Activated naive CD8-positive, alpha-beta T cell treated with anti-CD3 and anti-CD28 coated beads, Interleukin-2, amount 50 U/mL, for 24 hours (primary cell): ENCODE measurements at regions not wholly inside any gene's neighbourhood (a gene's known extent, or its start where the extent isn't known, plus 50 kb on each side); places are given as distances from the start of the nearest gene placed in this dataset.
"Not testable (repeated sequence)": the region's sequence is repeated elsewhere in the genome, so short reads cannot be mapped to it uniquely, and the experiment has no call there.

Experiments used
- ATAC-seq: fragments of 150-1000 bp; cut with Tn5 transposase; one replicate; pipeline ENCODE4 v1.10.0; 2021
- DNase-seq: peaks from one replicate; pipeline ENCODE4 v3.0.0; 2021
- H3K27ac Mint-ChIP-seq: one replicate; pipeline ENCODE4 v1.8.0; 2021; ENCODE audit warnings: mild to moderate bottlenecking, mixed read lengths
- H3K27me3 Mint-ChIP-seq: one replicate; pipeline ENCODE4 v1.8.0; 2021; ENCODE audit warnings: mixed read lengths
- H3K36me3 Mint-ChIP-seq: one replicate; pipeline ENCODE4 v1.8.0; 2021; ENCODE audit warnings: low read depth, mixed read lengths
- H3K4me1 Mint-ChIP-seq: one replicate; pipeline ENCODE4 v1.8.0; 2021; ENCODE audit warnings: mixed read lengths
- H3K4me3 Mint-ChIP-seq: one replicate; pipeline ENCODE4 v1.8.0; 2021; ENCODE audit warnings: mild to moderate bottlenecking, moderate library complexity, mixed read lengths
- H3K9me3 Mint-ChIP-seq: one replicate; pipeline ENCODE4 v1.8.0; 2021; ENCODE audit warnings: mixed read lengths

DNA sequence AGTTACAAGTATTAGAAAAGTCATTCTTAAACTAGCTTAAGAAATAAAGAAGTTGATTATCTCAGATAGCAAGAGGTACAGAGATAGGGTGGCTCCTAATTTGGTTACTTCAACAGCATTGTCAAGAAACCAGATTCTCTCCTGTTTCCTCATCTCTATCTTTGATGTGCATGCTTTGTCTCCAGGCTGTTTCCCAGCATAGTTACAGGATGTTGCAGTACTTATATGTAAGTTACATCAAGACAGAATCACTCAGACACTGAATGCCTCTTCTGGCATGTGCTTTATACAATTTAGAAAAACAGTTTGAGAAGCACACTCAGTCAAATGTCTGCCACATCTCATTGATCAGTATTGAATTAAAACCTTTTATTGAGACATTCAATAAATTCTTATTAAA, 189.5 kb upstream of the UBE2E3 start:
- no peaks in the 10 kb centered on the region for H3K9me3 Mint-ChIP-seq

DNA sequence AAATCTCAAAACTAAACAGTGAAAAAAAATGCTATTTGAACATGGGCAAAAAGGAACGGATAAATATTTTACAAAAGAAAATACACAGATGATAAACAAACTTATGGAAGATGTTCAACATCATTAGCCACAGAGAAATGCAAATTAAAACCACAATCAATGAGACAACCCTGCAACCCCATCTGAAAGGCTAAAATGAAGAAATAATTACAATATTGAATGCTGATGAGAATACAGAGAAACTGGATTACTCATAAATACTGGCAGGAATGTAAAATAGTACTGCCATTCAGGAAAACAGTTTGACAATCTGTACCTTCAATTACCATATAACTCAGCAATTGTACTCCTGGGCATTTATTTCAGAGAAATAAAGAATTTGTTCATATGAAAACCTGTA, 193.1 kb upstream of the UBE2E3 start:
- Mint-ChIP-seq H3K4me3 (no peak overlapping the region), H3K4me1 (no peaks in the 10 kb centered on the region), H3K27ac (no peak overlapping the region), H3K27me3 (peaks cover 2% of the 10 kb centered on the region), H3K9me3 (no peaks in the 10 kb centered on the region), H3K36me3 (no peaks in the 10 kb centered on the region)
- DNase-seq (no peak), ATAC-seq (no peak)

More for the DNA sequence above, 189.5 kb upstream of the UBE2E3 start:
- Mint-ChIP-seq H3K4me1 (no peaks in the 10 kb centered on the region), H3K27me3 (peaks cover 2% of the 10 kb centered on the region), H3K27ac (no peak overlapping the region), H3K36me3 (no peaks in the 10 kb centered on the region), H3K4me3 (no peak overlapping the region)
- ATAC-seq (no peak), DNase-seq (no peak)

DNA sequence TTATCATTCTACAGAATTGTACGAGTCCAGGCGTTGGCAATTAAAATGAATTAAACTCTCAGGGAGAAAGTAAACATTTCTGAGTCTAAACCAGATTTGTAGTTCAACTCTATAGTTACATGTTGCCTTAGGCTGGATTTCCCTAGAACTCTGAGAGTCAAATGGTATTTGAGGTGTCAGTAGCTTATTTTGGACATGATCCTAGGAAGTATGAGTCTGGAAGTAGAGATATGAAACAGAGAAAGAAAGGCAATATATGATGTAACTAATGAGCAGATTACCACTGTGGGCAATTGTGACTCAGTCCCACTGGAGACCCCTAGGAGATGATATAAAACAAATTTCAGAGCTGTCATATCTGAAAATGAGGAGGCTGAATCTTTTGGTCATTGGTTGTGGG, 199.1 kb upstream of the UBE2E3 start:
- Mint-ChIP-seq H3K27ac (no peak overlapping the region), H3K9me3 (no peaks in the 10 kb centered on the region), H3K36me3 (no peaks in the 10 kb centered on the region), H3K27me3 (no peaks in the 10 kb centered on the region), H3K4me1 (no peaks in the 10 kb centered on the region), H3K4me3 (no peak overlapping the region)
- DNase-seq (no peak), ATAC-seq (no peak)

DNA sequence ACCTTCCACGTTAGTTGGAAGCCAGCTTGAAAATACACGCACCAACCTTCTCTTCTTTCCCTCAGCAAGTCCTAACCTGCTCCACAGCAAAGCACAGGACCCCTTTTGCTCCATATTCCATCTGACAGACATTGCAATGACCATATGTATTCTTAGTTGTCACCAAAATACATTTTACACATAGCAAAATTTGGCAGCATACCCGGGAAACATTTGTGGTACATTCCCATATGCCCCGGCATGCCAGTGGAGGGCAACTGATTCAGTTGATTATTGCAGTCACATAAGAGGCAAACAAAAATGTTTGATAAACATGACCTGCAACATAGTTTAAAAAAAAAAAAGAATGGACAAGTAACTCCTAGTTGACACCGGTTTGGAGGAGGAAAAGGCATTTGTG, 202.1 kb upstream of the UBE2E3 start:
- H3K27ac Mint-ChIP-seq = no peak overlapping the region
- no peaks in the 10 kb centered on the region for H3K4me1 Mint-ChIP-seq
- ATAC-seq = no peak
- no peak for DNase-seq
- H3K27me3 Mint-ChIP-seq = no peaks in the 10 kb centered on the region
- no peaks in the 10 kb centered on the region for H3K36me3 Mint-ChIP-seq
- no peak overlapping the region for H3K4me3 Mint-ChIP-seq
- H3K9me3 Mint-ChIP-seq = no peaks in the 10 kb centered on the region

DNA sequence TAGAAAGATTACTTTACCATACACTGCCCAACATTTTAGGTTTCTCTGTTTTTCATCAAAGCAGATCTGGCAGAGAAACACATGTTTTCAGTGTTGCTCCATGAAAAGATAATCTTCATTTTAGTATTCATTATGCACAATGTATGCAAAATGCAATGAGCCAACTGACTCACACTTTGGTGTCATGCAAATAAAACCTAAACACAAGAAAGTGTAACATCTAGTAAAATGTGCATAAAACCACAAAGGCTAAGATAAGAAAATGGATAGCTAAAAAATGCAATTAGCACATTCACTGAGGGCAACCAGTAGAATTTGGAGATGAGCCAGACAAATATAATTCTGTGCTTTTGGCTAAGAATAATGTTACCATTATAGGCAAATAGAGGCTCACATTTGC, 203.5 kb upstream of the UBE2E3 start:
- Mint-ChIP-seq H3K4me3 (no peak overlapping the region), H3K27ac (no peak overlapping the region), H3K27me3 (no peaks in the 10 kb centered on the region), H3K4me1 (no peaks in the 10 kb centered on the region), H3K9me3 (no peaks in the 10 kb centered on the region), H3K36me3 (no peaks in the 10 kb centered on the region)
- ATAC-seq (no peak), DNase-seq (no peak)

DNA sequence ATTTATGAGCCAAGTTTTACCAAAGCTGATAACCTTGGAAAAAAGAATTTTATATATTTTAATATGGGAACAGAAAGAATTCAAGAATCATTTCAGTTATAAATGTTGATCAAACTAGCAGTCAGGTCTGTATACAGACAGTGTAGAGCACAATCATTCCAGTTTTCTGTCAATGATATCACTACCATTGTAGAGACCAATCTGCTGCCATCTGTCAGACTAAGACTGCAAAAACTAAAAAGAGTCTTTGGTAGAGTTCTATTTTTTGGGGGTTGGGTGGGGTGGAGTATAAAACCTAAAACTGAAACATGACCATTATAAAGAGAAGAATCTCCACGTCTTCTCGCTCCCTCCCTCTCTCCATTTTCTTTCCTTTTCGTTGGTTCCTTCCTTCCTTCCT, 204.7 kb upstream of the UBE2E3 start:
- no peak overlapping the region for H3K27ac Mint-ChIP-seq
- no peaks in the 10 kb centered on the region for H3K27me3 Mint-ChIP-seq
- no peaks in the 10 kb centered on the region for H3K9me3 Mint-ChIP-seq
- ATAC-seq = no peak
- H3K4me3 Mint-ChIP-seq = no peak overlapping the region
- no peak for DNase-seq
- no peaks in the 10 kb centered on the region for H3K4me1 Mint-ChIP-seq
- H3K36me3 Mint-ChIP-seq = no peaks in the 10 kb centered on the region

- DNase-seq, H3K4me3 Mint-ChIP-seq, H3K27me3 Mint-ChIP-seq, H3K27ac Mint-ChIP-seq, H3K36me3 Mint-ChIP-seq, H3K9me3 Mint-ChIP-seq, ATAC-seq, H3K4me1 Mint-ChIP-seq: not testable (repeated sequence)
Observed at GRCh38 chr2:180765316-180765715, 215.1 kb upstream of the UBE2E3 start.

GRCh38 chr2:180763263-180763989, 217.0 kb upstream of the UBE2E3 start:
- Mint-ChIP-seq H3K4me1 (no peaks in the 10 kb centered on the region), H3K36me3 (no peaks in the 10 kb centered on the region), H3K27me3 (peaks cover 5% of the 10 kb centered on the region), H3K9me3 (no peaks in the 10 kb centered on the region), H3K4me3 (no peak overlapping the region), H3K27ac (no peak overlapping the region)
- no peak for ATAC-seq
- DNase-seq = no peak

- ATAC-seq (no peak), DNase-seq (no peak)
- H3K27me3 Mint-ChIP-seq = peaks cover 5% of the 10 kb centered on the region
- H3K4me1 Mint-ChIP-seq = no peaks in the 10 kb centered on the region
- H3K36me3 Mint-ChIP-seq = no peaks in the 10 kb centered on the region
- no peak overlapping the region for H3K4me3 Mint-ChIP-seq
- H3K27ac Mint-ChIP-seq = no peak overlapping the region
- H3K9me3 Mint-ChIP-seq = no peaks in the 10 kb centered on the region
Observed at GRCh38 chr2:180761224-180761623, 219.2 kb upstream of the UBE2E3 start.

DNA sequence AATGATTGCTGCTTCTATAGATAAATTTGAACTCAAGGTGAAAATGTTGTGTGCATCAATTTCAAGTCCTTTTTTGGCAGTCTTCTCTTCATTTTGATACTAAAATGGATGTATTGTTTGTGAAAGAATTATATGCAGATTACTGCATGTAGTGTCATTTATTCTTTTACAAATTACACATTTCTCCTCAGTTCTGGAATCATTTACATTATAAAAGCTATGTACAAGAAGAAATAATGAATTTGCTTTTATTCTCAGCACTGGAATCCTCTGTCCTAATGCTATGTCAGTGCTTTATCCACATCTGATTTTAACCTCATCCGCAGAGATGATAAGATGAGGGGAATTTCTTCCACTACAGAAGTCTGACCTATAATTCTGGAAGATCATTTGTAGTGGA, 220.8 kb upstream of the UBE2E3 start:
- H3K36me3 Mint-ChIP-seq = no peaks in the 10 kb centered on the region
- H3K9me3 Mint-ChIP-seq = no peaks in the 10 kb centered on the region
- no peak for DNase-seq
- no peaks in the 10 kb centered on the region for H3K4me1 Mint-ChIP-seq
- no peak for ATAC-seq
- no peak overlapping the region for H3K27ac Mint-ChIP-seq
- no peak overlapping the region for H3K4me3 Mint-ChIP-seq
- peaks cover 3% of the 10 kb centered on the region for H3K27me3 Mint-ChIP-seq

DNA sequence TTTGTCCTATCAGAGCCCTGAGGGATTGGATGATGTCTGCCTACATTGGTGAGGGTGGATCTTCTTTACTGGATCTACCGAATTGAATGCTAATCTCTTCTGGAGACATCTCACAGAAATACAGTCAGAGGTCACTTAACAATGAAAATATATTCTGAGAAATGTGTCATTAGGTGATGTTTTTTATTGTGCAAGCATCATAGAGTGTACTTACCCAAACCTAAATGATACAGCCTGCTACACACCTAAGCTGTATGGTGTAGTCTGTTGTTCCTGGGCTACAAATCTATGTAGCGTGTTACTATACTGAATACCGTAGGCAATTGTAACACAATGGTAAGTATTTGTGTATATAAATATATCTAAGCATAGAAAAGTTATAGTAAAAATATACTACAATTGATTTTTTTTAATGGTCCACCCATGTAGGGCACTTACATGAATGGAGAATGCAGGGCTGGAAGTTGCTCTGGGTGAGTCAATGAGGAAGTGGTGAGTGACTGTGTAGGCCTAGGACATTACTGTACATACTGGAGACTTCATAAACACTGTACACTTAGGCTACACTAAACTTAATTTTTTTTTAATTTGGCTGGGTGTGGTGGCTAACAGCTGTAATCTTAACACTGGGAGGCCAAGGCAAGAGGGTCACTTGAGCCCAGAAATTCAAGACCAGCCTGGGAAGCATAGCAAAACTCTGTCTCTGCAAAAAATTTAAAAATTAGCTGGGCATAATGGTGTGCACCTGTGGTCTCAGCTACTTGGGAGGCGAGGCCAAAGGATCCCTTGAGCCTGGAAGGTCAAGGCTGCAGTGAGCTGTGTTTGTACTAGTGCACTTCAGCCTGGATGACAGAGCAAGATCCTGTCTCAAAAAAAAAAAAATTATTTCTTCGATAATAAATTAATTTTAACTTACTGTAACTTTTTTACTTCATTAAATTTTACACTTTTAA, 226.3 kb upstream of the UBE2E3 start:
- DNase-seq = no peak
- H3K4me1 Mint-ChIP-seq = no peaks in the 10 kb centered on the region
- no peaks in the 10 kb centered on the region for H3K27me3 Mint-ChIP-seq
- no peak for ATAC-seq
- H3K36me3 Mint-ChIP-seq = no peaks in the 10 kb centered on the region
- H3K27ac Mint-ChIP-seq = no peak overlapping the region
- no peaks in the 10 kb centered on the region for H3K9me3 Mint-ChIP-seq
- H3K4me3 Mint-ChIP-seq = no peak overlapping the region

DNA sequence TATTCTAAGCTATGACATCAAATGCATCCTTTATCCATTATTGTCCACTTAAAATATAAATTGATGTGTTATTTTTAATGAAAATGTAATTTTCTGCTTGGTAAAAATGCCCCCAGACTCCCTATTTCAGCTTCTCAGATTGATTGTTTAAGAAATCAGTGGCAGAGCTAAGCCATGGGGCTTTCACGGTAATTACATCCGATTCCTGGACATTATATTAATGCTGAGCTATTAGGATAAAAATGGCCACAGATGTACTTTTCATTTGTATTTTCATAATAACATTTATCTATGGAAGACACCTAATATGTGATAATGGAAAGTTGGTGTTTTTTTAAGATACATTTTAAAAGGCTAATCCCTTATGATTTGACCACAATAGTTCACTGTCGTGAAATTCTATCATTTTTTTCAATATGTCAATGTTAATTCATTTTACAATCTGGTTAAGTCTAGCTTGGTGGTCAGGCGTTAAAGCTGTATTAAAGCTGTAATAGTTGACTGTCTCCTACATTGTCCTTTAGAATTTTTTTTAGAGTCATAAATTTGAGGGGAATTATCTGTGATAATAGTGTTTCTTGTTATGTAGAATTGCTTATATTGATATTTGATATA, 229.0 kb upstream of the UBE2E3 start:
- no peak for ATAC-seq
- no peak overlapping the region for H3K4me3 Mint-ChIP-seq
- H3K4me1 Mint-ChIP-seq = no peaks in the 10 kb centered on the region
- no peaks in the 10 kb centered on the region for H3K27me3 Mint-ChIP-seq
- H3K9me3 Mint-ChIP-seq = no peaks in the 10 kb centered on the region
- no peak overlapping the region for H3K27ac Mint-ChIP-seq
- no peaks in the 10 kb centered on the region for H3K36me3 Mint-ChIP-seq
- no peak for DNase-seq

DNA sequence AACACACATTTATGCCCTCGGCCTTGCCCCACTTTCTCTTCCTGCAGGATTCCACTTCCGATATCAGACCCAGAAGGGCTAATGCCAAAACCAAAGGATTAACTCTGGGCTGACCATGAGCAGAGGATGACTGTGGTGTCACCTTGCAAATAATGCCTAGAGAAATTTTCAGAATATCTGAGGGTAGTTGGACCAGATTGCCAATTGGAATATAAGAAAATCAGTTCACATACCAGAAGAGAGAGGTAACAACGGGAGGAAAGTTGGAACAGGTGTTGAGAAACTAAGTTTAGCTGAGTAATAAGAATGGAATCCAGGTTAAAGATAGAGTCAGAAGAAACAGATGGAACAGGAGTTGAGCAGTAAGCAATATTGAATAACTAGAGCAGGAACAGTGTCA, 232.7 kb upstream of the UBE2E3 start:
- H3K9me3 Mint-ChIP-seq = no peaks in the 10 kb centered on the region
- DNase-seq (no peak), ATAC-seq (no peak)
- no peaks in the 10 kb centered on the region for H3K27me3 Mint-ChIP-seq
- H3K27ac Mint-ChIP-seq = no peak overlapping the region
- H3K36me3 Mint-ChIP-seq = no peaks in the 10 kb centered on the region
- H3K4me1 Mint-ChIP-seq = no peaks in the 10 kb centered on the region
- H3K4me3 Mint-ChIP-seq = no peak overlapping the region

GRCh38 chr2:180743401-180743800, 237.0 kb upstream of the UBE2E3 start:
- no peaks in the 10 kb centered on the region for H3K27me3 Mint-ChIP-seq

GRCh38 chr2:180742801-180743200, 237.6 kb upstream of the UBE2E3 start:
- Mint-ChIP-seq H3K36me3 (no peaks in the 10 kb centered on the region), H3K27me3 (no peaks in the 10 kb centered on the region), H3K27ac (no peak overlapping the region), H3K4me1 (no peaks in the 10 kb centered on the region), H3K9me3 (no peaks in the 10 kb centered on the region), H3K4me3 (no peak overlapping the region)
- DNase-seq (no peak), ATAC-seq (no peak)

More at GRCh38 chr2:180743401-180743800, 237.0 kb upstream of the UBE2E3 start:
- Mint-ChIP-seq H3K36me3 (no peaks in the 10 kb centered on the region), H3K4me3 (no peak overlapping the region), H3K9me3 (no peaks in the 10 kb centered on the region), H3K27ac (no peak overlapping the region), H3K4me1 (no peaks in the 10 kb centered on the region)
- DNase-seq = no peak
- no peak for ATAC-seq
